Frontal cortex (tissue), 3 donors: ENCODE measurements at regions not wholly inside any gene's neighbourhood (a gene's known extent, or its start where the extent isn't known, plus 50 kb on each side); places are given as distances from the start of the nearest gene placed in this dataset.

ENCODE experiments used
- DNase-seq, 2 donors: peaks; one replicate each; pipeline ENCODE4 v3.0.0; 2012; ENCODE audit warnings: low spot score in 2 of 2
- FAIRE-seq: peaks from 2 replicates; lab custom pipeline; 2012; peaks lifted over from hg19 to GRCh38; lab: Jason Lieb, UNC
- donor health status: control.
- donor health status: control.
- donor health status: control.

- DNase-seq: no peak
- no peak for FAIRE-seq
Measured at GRCh38 chr2:151159109-151159662, 102.5 kb downstream of the RBM43 start.

- DNase-seq (no peak), FAIRE-seq (no peak)
Measured at GRCh38 chr2:151157000-151157735, 104.5 kb downstream of the RBM43 start.

- no peak for FAIRE-seq
- DNase-seq: no peak
Measured at GRCh38 chr2:151156431-151156830, 105.2 kb downstream of the RBM43 start.

- FAIRE-seq: no peak
- no peak for DNase-seq
Measured at GRCh38 chr2:151153601-151154000, 108.1 kb downstream of the RBM43 start.

- no peak for FAIRE-seq
Measured at GRCh38 chr2:151150331-151151320, 111.0 kb downstream of the RBM43 start.

GRCh38 chr2:151138507-151138906 lies 123.2 kb downstream of the RBM43 start:
- no peak for FAIRE-seq
- no peak for DNase-seq

More at GRCh38 chr2:151150331-151151320, 111.0 kb downstream of the RBM43 start:
- no peak for DNase-seq

- FAIRE-seq (no peak), DNase-seq (no peak)
Measured at GRCh38 chr2:151137526-151137925, 124.1 kb downstream of the RBM43 start.

GRCh38 chr2:151120011-151120410 lies 141.7 kb downstream of the RBM43 start:
- no peak for DNase-seq
- FAIRE-seq: no peak

- no peak for FAIRE-seq
- no peak for DNase-seq
Measured at GRCh38 chr2:151119374-151119773, 142.3 kb downstream of the RBM43 start.

- DNase-seq: no peak
- FAIRE-seq: no peak
Measured at GRCh38 chr2:151118269-151118668, 143.4 kb downstream of the RBM43 start.

GRCh38 chr2:151114874-151115273 lies 146.8 kb downstream of the RBM43 start:
- DNase-seq (no peak), FAIRE-seq (no peak)

- FAIRE-seq: no peak
- DNase-seq: no peak
Measured at GRCh38 chr2:151113318-151113717, 148.3 kb downstream of the RBM43 start.

- no peak for DNase-seq
- FAIRE-seq: no peak
Measured at GRCh38 chr2:151111599-151112278, 149.9 kb downstream of the RBM43 start.

GRCh38 chr2:151106805-151107506 lies 154.7 kb downstream of the RBM43 start:
- DNase-seq (no peak), FAIRE-seq (no peak)

GRCh38 chr2:151103551-151103950 lies 158.1 kb downstream of the RBM43 start:
- DNase-seq (no peak), FAIRE-seq (no peak)

- no peak for FAIRE-seq
- no peak for DNase-seq
Measured at GRCh38 chr2:151102226-151102625, 159.4 kb downstream of the RBM43 start.

- DNase-seq (no peak), FAIRE-seq (no peak)
Measured at GRCh38 chr2:151098841-151099240, 162.8 kb downstream of the RBM43 start.

- no peak for DNase-seq
- FAIRE-seq: no peak
Measured at GRCh38 chr2:151097895-151098294, 163.8 kb downstream of the RBM43 start.

GRCh38 chr2:151097128-151097527 lies 164.5 kb downstream of the RBM43 start:
- FAIRE-seq: no peak
- DNase-seq: no peak
